Esophagus muscularis mucosa (tissue), 4 donors: ENCODE measurements at regions not wholly inside any gene's neighbourhood (a gene's known extent, or its start where the extent isn't known, plus 50 kb on each side); places are given as distances from the start of the nearest gene placed in this dataset.
"Not testable (repeated sequence)": the region's sequence is repeated elsewhere in the genome, so short reads cannot be mapped to it uniquely, and the experiment has no call there.

ENCODE experiments used
- EP300 ChIP-seq: sonication (generic); formaldehyde crosslinking; IDR thresholded peaks from one replicate; pipeline ENCODE4 v1.6.1; 2017; ENCODE audit warnings: antibody characterized with exemption
- POLR2A ChIP-seq: fragments of 450-650 bp; IDR thresholded peaks from one replicate; pipeline ENCODE4 v1.6.1; 2017; ENCODE audit warnings: antibody characterized with exemption, moderate library complexity, mild to moderate bottlenecking, low read depth
- POLR2AphosphoS5 ChIP-seq, 2 donors: sonication (generic); formaldehyde crosslinking; IDR thresholded peaks; one replicate each; pipeline ENCODE4 v1.6.1; 2017; ENCODE audit warnings: antibody characterized with exemption in 2 of 2
- TF ChIP-seq, protein P1 (sequence below), 3 experiments: fragments of 200-600 bp in 2 of 3; fragments of 450-650 bp in 1 of 3; sonication (generic) in 2 of 3; IDR thresholded peaks; one replicate each; pipeline ENCODE4 v1.5.1; 2017 to 2019; ENCODE audit warnings: antibody characterized with exemption in 3 of 3, mild to moderate bottlenecking in 2 of 3, moderate library complexity in 1 of 3

GRCh38 chrX:27087176-27087575, 376.0 kb downstream of the PPP4R3C start:
- TF ChIP-seq, protein P1, sequence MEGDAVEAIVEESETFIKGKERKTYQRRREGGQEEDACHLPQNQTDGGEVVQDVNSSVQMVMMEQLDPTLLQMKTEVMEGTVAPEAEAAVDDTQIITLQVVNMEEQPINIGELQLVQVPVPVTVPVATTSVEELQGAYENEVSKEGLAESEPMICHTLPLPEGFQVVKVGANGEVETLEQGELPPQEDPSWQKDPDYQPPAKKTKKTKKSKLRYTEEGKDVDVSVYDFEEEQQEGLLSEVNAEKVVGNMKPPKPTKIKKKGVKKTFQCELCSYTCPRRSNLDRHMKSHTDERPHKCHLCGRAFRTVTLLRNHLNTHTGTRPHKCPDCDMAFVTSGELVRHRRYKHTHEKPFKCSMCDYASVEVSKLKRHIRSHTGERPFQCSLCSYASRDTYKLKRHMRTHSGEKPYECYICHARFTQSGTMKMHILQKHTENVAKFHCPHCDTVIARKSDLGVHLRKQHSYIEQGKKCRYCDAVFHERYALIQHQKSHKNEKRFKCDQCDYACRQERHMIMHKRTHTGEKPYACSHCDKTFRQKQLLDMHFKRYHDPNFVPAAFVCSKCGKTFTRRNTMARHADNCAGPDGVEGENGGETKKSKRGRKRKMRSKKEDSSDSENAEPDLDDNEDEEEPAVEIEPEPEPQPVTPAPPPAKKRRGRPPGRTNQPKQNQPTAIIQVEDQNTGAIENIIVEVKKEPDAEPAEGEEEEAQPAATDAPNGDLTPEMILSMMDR (IDR thresholded peaks at IDR 0.05), result not testable (repeated sequence)
- not testable (repeated sequence) for TF ChIP-seq POLR2A; EP300; POLR2AphosphoS5 (IDR thresholded peaks at IDR 0.05)
